ENCODE measurements at regions not wholly inside any gene's neighbourhood (a gene's known extent, or its start where the extent isn't known, plus 50 kb on each side); places are given as distances from the start of the nearest gene placed in this dataset.

GRCh38 chr5:94017579-94017978 lies 276.2 kb upstream of the POU5F2 start:
- TF ChIP-seq CTCF (optimal IDR thresholded peaks at IDR 0.05 in 1 of 3, IDR thresholded peaks at IDR 0.05 in 1 of 3, conservative IDR thresholded peaks at IDR 0.05 in 1 of 3; ENCODE audit: extremely low read depth in 1 of 3, insufficient read depth in 2 of 3, low read length in 3 of 3), result no peak
- no peak for TF ChIP-seq EZH2 (IDR thresholded peaks at IDR 0.05; ENCODE audit: low read length)

All from keratinocyte (primary cell).